DMS153 treated with DMSO at 0.1 percent for 48 hours (cell line): ENCODE measurements at regions not wholly inside any gene's neighbourhood (a gene's known extent, or its start where the extent isn't known, plus 50 kb on each side); places are given as distances from the start of the nearest gene placed in this dataset.
A peak's percentile ranks its signal among the peaks of the same experiment; 100 is the strongest.

Source experiments
- DNase-seq: peaks from one replicate; lab custom pipeline; 2025; ENCODE audit not compliant: unreplicated experiment; lab: John Stamatoyannopoulos, UW

DNA sequence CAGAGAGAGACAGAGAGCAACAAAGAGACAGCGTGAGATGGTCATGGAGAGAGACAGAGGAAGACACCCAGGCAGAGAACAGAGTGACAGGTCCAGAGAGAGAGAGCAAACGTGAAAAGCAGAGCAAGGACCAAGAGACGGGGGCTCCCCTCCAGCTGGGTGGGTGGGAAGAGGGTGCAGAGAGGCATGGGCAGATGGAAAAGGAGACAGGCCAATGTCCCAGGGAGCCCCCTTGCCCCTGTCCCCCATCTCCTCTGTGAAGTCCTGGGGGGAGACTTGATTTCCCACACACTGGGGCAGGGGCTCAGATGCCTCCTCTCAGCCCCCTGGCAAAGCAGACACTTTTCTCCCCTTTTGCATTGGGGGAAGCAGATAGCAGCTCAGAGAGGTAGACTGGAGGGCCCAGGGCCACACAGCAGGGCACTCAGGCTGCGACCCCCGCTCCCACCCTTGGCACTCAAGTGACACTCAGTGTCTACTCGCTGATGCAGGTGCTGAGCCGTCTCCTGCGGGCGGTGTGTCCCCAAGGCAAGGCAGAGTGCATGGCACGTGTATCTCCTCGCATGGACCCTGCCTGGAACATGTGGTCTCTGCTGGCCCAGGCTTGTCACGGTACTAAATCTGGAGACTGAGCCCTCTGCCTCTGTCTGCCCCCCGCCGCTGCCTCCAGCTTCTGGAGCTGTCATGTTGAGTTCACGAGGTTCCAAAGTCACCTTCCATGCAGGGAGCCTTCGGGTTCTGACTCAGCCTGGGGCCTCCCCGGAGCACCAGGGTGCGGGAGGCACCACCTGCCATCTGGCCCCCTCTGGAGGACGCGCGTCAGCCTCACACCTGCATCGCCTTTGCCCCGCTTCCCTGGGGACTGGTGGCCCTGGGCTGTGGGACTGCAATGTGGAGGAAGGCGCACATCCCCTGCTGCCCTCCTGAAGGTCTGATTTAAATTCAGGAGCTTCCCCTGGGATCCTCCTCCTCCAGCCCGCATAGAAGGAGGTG, 215.9 kb upstream of the GSE1 start:
- DNase-seq = peak; percentile 58

DNA sequence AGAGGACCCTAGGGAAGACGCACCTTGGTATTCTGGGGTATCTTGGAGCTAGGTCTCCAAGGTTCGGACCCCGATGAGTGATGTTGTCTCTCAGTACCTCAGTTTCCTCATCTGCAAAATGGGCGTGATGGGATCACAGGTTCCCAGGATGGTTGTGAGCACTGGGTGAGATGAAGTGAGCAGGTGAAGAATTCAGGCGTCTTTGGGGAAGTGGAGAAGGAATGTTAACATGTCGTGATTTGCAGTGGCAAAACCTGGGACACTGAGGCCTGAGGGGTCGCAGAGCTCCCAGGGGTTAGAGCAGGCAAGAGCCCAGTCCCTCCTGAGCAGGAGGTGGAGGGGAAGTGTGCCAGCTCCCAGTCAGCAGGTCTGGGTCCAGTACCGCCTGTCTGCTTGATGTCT, 215.1 kb upstream of the GSE1 start:
- DNase-seq = no peak

DNA sequence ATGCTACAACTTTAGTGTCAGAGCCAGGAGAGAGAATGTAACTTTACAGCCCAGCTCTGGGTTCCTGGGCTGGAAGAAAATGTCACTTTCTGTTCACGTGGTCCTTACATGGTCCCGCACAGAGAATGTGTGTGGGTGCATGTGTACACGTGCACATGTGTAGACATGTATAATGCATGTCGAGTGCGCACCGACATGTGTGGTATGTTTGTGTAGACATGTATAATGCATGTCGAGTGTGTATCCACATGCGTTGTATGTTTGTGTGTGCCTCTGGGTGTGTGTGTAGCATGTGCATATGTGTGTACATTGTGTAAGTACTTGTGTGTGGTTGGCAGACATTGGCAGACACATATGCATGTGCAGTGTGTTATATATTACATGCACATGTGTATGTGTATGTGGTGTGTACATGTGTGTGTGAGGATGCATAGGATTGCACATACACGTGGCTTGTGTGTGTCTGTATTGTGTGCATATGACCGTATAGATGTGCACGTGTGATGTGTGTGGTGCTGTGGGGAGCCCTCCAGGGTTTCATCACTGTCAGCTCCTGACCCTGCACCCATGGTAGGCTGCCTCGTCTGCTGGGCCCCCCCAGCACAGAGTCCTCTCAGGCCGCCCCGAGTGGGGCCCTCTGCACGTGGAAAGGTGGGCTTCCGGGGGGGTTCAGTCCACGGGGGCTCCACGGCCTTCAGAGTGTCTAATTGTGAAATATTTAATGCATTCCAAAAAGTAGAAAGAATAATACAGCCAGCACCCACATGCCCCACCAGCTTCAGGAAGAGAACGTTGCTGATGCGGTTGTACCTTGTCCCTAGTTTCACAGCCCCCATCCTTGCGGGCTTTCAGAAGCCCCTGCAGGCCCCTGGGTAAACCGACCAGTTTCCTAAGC, 214.2 kb upstream of the GSE1 start:
- no peak for DNase-seq

DNA sequence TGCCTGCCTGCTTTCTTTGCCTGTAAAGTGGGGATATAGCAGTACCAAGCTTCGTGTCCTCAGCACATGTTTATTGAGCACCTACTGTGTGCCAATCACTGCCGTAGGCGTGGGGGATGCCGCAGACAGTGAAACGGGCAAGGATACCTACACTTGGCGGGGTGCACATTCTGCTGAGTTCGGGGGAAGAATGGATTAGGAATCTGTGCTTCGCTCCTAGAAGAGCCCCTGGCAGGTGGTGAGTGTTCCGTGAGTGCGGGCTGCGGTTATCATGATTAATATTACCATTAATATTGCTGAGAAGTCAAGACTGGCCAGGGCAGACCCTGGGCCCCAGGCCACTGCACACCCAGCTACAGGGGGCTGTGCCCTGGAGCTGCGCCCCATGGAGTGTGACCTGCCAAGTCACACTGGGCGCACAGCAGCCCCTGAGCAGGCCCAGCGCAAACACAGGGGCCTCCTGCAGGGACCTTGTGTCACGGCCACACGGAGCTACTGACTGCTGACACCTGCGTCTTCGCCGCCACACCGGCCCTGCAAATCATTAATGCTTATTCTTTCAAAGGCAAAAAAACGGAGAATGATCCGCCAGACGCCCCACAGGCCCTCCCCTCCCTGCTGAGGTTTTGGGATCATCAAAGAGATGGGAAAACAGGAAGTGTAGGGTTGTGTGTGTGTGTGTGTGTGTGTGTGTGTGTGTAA, 213.4 kb upstream of the GSE1 start:
- DNase-seq = no peak

DNA sequence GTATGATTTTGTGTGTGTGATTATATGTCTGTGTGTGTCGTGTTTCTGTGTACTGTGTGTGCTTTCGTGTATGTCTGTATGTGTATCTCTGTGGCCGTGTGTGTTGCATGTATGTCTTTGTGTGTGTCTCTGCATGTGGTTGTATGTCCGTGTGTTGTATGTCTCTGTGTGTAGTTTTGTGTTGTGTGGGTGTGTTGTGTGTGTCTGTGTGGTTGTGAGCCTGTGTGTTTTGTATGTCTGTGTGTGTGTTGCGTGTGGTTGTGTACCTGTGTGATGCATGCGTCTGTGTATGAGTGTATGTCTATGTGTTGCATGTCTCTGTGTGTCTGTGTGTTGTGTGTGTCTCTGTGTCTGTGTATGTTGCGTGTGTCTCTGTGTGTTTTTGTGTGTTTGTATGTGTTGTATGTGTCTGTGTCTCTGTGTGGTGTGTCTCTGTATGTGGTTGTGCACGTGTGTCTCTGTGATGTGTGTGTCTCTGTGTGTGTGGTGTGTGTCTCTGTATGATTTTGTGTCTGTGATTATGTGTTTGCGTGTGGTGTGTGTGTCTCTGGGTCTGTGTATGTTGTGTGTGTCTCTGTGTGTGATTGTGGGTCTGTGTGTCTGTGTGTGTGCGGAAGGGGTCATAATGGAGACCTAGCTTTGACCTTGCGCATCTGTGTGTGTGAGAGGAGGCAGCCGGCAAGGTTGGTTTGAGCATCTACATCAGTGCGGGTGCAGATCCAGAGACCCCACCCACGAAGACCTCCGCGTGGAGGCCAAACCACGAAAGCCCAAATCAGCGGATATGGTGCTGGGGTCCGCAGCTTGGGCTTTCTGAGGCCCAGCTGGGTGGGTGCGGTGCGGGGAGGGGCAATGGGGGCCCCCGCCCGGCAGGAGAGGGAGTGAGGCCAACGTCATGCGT, 212.6 kb upstream of the GSE1 start:
- no peak for DNase-seq

DNA sequence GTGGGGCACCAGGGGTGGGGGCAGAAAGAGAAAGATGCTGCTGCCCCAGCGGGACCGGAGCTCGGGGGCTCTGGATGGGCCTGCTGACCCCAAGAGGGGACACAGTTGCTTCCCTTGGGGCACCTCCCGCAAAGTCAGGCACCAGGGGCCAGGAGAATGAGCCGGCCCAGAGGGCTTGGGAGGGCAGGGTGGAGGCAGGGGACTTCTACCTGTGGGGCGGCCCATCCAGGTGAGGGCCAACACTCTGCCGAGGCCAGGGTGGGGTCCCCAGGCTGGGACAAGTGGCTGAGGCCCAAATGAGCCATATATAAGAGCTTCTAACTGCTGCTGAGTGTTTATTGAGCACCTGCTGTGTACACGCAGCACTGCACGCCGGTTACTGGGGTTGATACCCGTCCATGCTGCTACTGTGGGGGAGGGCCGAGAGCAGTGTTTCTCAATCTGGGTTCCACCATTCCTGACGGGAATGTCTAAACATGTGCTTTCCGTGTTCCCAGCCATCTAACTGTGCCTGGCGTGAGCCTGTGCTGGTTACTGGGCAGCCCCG, 211.7 kb upstream of the GSE1 start:
- DNase-seq = no peak

DNA sequence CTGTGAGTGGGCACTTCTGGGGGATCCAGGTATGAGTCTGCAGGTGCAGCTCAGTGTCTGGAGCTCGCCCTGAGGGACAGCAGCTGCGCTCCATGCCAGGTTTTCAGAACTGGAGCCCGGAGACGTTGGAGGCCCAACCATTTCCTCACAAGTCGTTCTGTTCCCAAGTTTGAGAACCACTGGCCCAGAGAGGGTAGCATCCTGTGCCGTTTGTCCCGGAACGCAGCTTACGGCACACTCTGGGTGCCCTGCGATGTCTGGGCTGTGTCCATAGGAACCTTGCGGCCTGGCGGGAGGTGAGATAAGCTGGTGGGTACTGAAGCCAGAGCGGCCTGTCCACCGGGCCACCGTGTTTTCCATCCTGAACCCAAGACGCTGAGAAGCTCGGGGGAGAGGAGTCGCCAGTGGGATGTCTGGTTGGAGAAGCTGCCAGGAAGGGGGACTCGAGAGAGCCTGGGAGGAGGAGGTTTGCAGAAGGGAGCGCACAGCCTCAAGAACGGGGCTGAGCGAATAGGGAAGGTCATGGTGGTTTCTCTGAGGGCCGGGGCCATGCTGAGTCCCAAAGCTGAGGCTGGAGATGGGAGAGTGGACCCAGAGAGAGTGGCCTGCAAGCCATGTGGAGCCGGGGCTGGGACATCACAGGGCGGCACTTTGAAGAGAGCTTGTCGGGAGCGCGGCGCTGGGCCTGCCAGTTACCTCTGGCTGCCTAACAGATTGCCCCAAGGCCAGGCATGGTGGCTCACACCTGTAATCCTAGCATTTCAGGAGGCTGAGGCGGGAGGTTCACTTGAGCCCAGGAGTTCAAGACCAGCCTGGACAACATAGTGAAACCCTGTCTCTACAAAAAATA, 211.0 kb upstream of the GSE1 start:
- DNase-seq = no peak

DNA sequence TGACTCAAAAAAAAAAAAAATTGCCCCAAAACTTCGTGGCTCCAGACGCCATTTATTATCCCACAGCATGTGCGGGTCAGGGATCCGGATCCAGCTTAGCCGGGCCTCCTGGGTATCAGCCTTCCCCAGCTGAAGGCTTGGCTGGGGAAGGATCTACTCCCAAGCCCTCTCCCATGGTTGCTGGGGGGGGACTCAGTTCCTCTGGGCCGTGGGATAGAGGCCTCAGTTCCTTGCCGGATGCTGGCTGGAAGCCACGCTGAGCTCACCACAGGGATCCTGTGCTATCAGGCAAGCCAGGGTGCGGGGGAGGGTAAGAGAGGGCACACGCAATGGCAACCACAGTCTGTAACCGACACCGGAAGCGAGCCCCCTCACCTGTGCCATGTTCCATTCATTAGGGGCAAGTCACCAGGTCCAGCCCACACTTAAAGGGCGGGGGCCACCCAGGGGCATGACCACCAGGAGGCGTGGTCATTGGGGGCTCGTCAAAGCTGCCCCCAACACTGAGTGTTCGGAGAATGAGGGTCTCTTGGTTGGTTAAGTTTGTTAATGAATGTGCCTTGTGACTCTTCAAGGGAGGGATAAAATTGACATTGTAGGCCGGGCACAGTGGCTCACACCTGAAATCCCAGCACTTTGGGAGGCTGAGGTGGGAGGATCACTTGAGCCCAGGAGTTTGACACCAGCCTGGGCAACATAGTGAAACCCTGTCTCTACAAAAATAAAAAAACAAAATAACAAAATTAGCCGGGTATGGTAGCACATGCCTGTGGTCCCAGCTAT, 210.0 kb upstream of the GSE1 start:
- DNase-seq = peak; percentile 62

DNA sequence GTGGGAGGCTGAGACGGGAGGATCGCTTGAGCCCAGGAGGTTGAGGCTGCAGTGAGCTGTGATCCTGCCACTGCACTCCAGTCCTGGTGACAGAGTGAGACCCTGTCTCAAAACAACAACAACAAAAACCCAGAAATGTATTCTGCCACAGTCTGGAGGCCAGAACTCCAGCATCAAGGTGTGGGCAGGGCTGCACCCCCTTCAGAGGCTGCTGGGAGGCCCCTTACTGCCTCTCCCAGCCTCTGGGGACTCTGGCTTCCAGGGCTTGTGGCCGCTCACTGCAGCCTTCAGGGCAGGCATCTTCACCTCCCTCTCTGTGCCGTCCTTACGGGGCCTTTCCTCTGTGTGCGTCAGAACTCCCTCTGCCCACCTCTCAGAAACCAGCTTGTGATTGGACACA, 209.4 kb upstream of the GSE1 start:
- DNase-seq = no peak

DNA sequence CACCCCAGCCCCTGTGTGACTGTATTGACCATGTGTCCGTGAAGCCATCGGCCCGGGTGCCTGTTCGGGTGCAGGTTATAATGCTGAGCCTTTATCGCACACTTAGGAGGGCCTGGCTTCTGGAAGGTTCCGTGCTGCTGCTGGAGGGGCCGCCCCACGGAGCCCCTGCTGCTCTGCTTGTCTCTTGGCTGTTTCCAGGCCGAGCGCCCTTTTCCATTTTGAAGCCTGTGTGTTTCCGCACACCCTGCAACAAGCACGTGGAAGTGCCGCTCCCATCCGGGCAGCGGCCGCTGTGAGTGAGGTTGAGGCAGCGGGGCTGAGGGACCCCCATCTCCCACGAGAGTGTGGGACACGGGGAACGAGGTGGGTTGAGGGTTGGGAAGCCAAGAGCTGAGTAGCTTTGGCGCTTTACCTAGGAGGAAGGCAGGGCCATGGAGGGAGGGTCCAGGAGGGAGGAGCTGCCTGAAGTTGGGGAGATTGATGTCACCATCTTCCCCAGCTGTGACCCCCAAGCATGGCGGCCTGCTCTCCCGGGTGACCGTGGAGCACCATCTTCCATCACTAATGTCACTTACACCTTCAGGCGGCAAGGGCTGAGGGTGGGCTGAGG, 200.1 kb upstream of the GSE1 start:
- no peak for DNase-seq

DNA sequence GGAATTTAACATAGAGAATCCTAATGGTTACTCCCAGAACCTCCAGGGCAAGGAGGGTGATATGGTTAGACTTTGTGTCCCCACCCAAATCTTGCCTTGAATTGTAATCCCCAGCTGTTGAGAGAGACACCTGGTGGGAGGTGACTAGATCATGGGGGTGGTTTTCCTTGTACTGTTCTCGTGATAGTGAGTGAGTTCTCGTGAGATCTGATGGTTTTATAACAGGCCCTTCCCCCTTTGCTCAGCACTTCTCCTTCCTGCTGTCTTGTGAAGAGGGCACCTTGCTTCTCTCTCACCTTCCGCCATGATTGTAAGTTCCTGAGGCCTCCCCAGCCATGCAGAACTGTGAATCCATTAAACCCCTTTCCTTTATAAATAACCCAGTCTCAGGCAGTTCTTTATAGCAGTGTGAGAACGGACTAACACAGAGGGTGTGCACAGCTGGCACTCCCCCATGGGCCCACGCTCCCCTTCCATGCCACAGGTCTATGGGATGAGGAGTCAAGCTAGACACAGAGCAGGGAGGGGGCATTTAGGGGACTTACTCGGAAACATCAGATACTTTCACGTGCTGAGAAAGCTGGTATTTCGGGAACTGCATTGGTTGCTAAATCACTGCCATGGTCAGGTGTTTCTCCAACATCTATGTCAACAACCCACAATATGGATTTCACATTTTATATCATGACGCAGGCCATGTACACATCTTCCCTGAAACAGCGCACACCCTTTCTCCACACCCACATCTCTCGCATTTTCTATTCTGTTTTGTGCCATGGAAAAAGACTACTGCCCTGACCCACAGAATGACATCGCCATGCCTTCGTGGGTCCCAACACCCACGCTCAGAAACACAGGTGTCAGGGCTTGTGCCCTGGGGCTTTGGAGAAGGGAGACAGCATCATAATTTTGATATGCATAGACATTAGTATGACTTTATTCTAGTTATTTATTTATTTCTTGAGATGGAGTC, 199.1 kb upstream of the GSE1 start:
- no peak for DNase-seq

DNA sequence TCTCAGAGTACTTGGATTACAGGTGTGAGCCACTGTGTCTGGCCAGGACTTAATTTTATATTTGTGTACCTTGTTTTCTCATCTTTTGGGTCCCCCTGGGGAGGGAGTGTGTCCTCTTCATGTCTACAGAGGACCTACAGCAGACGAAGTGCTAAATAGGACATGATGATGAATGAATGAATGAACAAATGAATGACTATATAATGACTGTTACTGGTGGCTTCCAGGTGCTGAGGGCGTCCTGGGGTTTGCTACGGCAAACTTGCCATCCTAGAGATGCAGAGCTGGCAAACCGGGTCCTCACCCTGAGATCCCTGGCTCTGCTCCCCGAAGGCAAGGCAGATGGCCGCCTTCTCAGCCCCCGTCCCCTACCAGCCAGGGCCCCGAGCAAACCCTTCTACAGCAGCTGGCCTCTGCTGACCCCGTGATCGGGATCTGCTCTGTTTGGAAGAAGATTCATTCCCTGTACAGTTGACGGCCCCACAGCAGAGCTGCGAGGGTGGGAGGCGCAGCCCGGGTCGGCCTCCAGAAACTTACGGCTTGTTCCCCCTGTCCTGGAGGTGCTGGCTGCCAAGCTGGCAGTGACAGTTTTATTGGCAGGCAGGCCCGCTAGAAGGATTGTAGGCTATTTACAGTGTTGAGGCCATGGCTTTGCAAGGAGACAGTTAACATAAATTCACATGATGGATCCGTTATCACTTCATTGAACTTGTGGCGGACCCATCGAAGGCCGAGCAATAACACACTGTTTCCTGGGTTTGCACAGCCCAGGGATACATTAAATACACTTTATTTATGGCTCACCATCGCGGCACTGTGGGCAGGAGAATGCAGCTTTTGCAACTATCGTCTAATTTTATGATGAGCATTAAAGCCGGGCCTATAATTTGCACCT, 197.7 kb upstream of the GSE1 start:
- DNase-seq = no peak

DNA sequence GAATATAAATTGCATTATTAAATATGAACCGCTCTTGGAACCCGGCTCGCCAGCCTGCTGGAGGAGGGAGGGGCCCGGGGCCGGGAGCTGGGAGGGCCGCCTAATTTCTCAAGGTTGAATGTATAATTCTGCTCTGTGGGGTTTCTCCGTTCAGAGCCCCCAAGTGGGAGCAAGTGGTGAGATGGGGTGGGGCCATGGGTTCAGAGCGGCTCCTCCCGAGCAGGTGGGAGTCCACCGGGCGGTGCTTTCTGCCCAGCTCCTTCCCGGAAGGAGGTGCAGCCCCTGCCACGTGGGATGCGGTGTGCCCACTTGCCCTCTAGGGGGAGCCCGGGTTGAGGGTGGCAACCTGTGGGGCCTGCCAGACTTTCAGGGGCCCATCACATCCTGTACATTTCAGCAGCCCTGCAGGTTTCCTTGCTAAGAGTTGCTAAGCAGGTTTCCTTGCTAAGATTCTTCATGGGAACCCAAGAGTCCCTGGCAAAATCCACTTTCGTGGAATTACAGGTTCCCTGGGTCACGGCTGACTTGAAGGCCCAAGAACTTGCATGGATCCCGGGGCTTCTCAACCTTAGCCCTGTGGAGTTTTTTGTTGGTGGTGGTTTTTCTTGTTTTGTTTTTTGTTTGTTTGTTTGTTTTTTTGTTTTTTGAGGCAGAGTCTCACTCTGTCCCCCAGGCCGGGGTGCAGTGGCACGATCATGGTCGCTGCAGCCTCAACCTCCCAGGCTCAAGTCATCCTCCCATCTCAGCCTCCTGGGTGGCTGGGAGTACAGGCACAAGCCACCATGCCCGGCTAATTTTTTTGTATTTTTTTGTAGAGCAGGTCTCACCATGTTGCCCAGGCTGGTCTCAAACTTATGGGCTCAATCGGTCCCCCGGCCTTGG, 196.7 kb upstream of the GSE1 start:
- peak; percentile 78 for DNase-seq

DNA sequence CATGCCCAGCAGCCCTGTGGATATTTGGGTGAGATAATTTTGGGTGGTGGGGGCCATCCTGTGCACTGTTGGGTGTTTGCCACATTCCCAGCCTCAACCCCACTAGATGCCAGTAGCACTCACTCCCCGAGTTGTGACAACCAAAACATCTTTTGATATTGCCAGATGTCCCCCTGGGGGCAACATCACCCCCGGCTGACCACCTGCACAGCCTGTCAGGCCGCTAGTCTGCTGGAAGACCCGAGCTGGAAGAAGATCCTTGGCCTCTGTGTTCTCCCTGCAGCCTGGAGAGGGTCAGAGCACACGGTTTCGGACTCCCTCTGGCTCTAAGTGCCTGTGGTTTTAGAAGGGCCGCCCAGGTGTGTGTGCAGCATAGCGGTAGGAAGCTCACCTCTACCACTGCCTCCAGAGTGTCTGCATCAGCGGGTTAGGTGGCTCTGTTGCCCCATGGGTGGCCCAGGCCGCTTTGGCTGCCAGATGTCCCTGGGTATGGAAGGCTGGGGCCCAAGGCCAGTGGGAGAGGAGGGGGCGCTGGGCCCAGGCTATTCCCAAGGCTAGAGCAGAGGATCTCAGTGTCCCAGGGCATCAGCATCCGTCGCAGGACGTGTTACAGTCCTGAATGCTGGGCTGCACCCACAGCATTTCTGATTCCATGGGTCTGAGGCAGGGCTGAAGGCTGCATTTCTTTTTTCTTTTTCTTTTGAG, 195.8 kb upstream of the GSE1 start:
- DNase-seq = no peak
